Suppressor macrophage treated with lipopolysaccharide for 1 hour (primary cell): ENCODE measurements at regions not wholly inside any gene's neighbourhood (a gene's known extent, or its start where the extent isn't known, plus 50 kb on each side); places are given as distances from the start of the nearest gene placed in this dataset.
A peak's percentile ranks its signal among the peaks of the same experiment; 100 is the strongest.
"Not testable (repeated sequence)": the region's sequence is repeated elsewhere in the genome, so short reads cannot be mapped to it uniquely, and the experiment has no call there.

Experiments
- DNase-seq, 3 donors: peaks; one replicate each; pipeline ENCODE4 v3.0.0-alpha.2; 2020 to 2022

GRCh38 chrX:125378205-125378604, 58.5 kb downstream of the TEX13C start:
- no peak for DNase-seq

GRCh38 chrX:125378770-125379169, 59.1 kb downstream of the TEX13C start:
- no peak for DNase-seq

GRCh38 chrX:125382148-125382628, 62.5 kb downstream of the TEX13C start:
- DNase-seq = no peak

- no peak for DNase-seq
Measured at GRCh38 chrX:125382889-125383288, 63.2 kb downstream of the TEX13C start.

GRCh38 chrX:125384867-125385266, 65.2 kb downstream of the TEX13C start:
- no peak for DNase-seq

- DNase-seq = no peak
Measured at GRCh38 chrX:125387945-125388344, 68.3 kb downstream of the TEX13C start.

- DNase-seq = no peak
Measured at GRCh38 chrX:125394449-125394848, 74.8 kb downstream of the TEX13C start.

GRCh38 chrX:125395626-125396025, 76.0 kb downstream of the TEX13C start:
- no peak for DNase-seq

GRCh38 chrX:125398959-125399440, 79.3 kb downstream of the TEX13C start:
- DNase-seq = no peak

- no peak for DNase-seq
Measured at GRCh38 chrX:125402807-125403206, 83.1 kb downstream of the TEX13C start.

- no peak for DNase-seq
Measured at GRCh38 chrX:125404667-125405160, 85.0 kb downstream of the TEX13C start.

- DNase-seq = no peak
Measured at GRCh38 chrX:125405339-125405738, 85.7 kb downstream of the TEX13C start.

GRCh38 chrX:125407314-125407713, 87.6 kb downstream of the TEX13C start:
- no peak for DNase-seq

- DNase-seq = no peak
Measured at GRCh38 chrX:125420809-125421208, 101.1 kb downstream of the TEX13C start.

GRCh38 chrX:125422986-125423385, 103.3 kb downstream of the TEX13C start:
- no peak for DNase-seq

GRCh38 chrX:125424536-125424935, 104.9 kb downstream of the TEX13C start:
- no peak for DNase-seq

GRCh38 chrX:125436855-125437254, 117.2 kb downstream of the TEX13C start:
- DNase-seq = peak in 1 of 3 donors; percentile 0

GRCh38 chrX:125439194-125439849, 119.7 kb downstream of the TEX13C start:
- DNase-seq = no peak

GRCh38 chrX:125444659-125445058, 125.0 kb downstream of the TEX13C start:
- no peak for DNase-seq

- DNase-seq = no peak
Measured at GRCh38 chrX:125475482-125475881, 155.8 kb downstream of the TEX13C start.

- DNase-seq = no peak
Measured at GRCh38 chrX:125492439-125492838, 172.8 kb downstream of the TEX13C start.

- DNase-seq = not testable (repeated sequence)
Measured at GRCh38 chrX:125493004-125493403, 173.3 kb downstream of the TEX13C start.

GRCh38 chrX:125497667-125498066, 178.0 kb downstream of the TEX13C start:
- no peak for DNase-seq

GRCh38 chrX:125503769-125504168, 184.1 kb downstream of the TEX13C start:
- no peak for DNase-seq

GRCh38 chrX:125505207-125505606, 185.5 kb downstream of the TEX13C start:
- DNase-seq = no peak
